ENCODE measurements at regions not wholly inside any gene's neighbourhood (a gene's known extent, or its start where the extent isn't known, plus 50 kb on each side); places are given as distances from the start of the nearest gene placed in this dataset.

DNA sequence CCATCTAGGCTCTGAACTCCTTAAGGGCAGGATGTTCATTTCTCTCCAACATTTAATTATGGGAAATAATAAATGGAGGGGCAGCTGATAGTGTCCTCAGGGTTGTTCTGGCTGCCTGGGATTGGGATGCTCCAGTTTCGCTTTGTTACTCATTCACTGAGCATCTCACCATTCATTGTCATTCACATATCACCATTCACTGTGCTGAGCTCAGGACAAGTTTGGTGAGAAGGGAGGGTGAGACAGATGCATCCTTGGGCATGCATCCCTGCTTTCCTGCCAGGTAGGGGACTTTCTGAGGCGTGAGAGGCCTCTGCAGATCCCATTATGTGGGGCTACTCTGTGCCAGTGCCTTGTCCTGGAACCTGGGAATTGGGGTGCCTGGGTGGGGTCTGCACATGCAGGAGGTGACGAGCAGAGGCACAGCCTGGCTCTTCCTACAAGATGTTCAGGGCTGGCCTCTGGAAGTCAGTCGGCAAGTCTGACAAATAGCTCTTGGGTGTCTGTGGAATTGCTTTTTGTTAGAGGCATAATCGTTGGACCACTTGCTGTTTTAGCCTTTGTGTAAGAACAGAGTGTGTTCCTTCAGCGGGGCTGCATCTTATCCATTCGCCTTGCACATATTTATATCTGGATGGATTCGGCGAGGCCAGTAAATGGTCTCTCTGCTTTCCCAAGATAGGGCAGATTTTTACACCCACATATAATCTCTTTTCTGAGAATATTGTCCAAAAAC, 323.2 kb upstream of the THSD7B start:
- TF ChIP-seq POLR2AphosphoS5 (IDR thresholded peaks at IDR 0.05; ENCODE audit: low read depth, low read length) (no peak), SIN3A (IDR thresholded peaks at IDR 0.05; ENCODE audit: borderline replicate concordance, insufficient read depth, low read length) (no peak), FOXP2 (optimal IDR thresholded peaks at IDR 0.05; ENCODE audit: borderline replicate concordance, extremely low read depth, extremely low read length, insufficient read depth) (no peak), TAF1 (IDR thresholded peaks at IDR 0.05; ENCODE audit: borderline replicate concordance, insufficient read depth, low read length) (no peak)
- TF ChIP-seq, protein P1, sequence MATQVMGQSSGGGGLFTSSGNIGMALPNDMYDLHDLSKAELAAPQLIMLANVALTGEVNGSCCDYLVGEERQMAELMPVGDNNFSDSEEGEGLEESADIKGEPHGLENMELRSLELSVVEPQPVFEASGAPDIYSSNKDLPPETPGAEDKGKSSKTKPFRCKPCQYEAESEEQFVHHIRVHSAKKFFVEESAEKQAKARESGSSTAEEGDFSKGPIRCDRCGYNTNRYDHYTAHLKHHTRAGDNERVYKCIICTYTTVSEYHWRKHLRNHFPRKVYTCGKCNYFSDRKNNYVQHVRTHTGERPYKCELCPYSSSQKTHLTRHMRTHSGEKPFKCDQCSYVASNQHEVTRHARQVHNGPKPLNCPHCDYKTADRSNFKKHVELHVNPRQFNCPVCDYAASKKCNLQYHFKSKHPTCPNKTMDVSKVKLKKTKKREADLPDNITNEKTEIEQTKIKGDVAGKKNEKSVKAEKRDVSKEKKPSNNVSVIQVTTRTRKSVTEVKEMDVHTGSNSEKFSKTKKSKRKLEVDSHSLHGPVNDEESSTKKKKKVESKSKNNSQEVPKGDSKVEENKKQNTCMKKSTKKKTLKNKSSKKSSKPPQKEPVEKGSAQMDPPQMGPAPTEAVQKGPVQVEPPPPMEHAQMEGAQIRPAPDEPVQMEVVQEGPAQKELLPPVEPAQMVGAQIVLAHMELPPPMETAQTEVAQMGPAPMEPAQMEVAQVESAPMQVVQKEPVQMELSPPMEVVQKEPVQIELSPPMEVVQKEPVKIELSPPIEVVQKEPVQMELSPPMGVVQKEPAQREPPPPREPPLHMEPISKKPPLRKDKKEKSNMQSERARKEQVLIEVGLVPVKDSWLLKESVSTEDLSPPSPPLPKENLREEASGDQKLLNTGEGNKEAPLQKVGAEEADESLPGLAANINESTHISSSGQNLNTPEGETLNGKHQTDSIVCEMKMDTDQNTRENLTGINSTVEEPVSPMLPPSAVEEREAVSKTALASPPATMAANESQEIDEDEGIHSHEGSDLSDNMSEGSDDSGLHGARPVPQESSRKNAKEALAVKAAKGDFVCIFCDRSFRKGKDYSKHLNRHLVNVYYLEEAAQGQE (IDR thresholded peaks at IDR 0.05; ENCODE audit: insufficient read depth in 1 of 2, low read depth in 2 of 2, low read length in 2 of 2) = no peak

DNA sequence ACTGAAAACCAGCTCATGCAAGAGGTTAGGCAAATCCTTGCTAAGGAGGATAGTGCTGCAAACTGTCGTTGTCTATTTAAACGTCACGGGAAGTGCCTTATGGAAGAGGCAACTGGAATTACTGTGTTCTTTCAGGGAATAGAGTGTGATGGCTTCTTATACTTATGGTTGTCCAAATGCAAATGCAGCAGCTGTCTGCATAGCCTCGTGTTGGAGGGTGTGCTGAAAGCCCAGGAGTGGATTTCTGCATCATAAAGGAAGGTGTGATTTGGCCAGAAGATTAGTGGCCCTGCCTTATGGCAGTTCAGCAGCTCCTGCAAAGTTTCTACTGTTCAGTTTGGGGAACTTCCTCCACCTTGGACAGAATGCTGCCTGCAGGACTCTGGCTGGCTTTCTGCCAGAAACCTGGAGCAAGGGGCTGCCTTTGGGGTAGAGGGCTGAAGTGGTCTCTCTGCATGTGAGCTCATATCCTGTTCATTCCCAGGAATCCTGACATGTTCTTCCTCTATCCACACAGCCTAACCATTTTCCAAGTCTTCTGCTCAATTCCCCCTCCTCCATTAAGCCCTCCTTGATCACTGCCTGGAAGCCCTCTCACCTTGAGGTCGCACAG, 321.2 kb upstream of the CXCR4 start:
- TF ChIP-seq POLR2AphosphoS5 (IDR thresholded peaks at IDR 0.05; ENCODE audit: low read depth, low read length) (no peak), TAF1 (IDR thresholded peaks at IDR 0.05; ENCODE audit: borderline replicate concordance, insufficient read depth, low read length) (no peak), SIN3A (IDR thresholded peaks at IDR 0.05; ENCODE audit: borderline replicate concordance, insufficient read depth, low read length) (no peak)

DNA sequence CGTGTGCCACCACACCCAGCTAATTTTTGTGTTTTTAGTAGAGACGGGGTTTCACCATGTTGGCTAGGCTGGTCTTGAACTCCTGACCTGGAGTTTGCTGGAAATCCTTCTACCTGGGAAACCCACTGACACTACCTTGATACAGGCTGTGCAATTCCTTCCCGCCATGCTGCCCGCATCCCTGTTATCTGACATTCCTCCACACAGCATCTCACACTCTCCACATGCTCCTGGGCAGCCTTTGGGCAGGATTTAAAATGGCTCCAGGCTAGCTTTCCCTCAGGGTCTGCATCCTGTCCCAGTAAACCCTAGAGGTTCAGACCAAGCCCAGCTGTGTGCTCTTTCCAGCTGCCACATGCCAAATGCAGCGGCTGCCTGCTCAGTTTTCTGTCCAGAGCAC, 319.5 kb upstream of the CXCR4 start:
- TF ChIP-seq FOXP2 (optimal IDR thresholded peaks at IDR 0.05; ENCODE audit: borderline replicate concordance, extremely low read depth, extremely low read length, insufficient read depth) = no peak
- TF ChIP-seq, protein P1 (IDR thresholded peaks at IDR 0.05; ENCODE audit: insufficient read depth in 1 of 2, low read depth in 2 of 2, low read length in 2 of 2) = no peak
- no peak for TF ChIP-seq SIN3A (IDR thresholded peaks at IDR 0.05; ENCODE audit: borderline replicate concordance, insufficient read depth, low read length)
- no peak for TF ChIP-seq TAF1 (IDR thresholded peaks at IDR 0.05; ENCODE audit: borderline replicate concordance, insufficient read depth, low read length)
- TF ChIP-seq POLR2AphosphoS5 (IDR thresholded peaks at IDR 0.05; ENCODE audit: low read depth, low read length) = no peak

DNA sequence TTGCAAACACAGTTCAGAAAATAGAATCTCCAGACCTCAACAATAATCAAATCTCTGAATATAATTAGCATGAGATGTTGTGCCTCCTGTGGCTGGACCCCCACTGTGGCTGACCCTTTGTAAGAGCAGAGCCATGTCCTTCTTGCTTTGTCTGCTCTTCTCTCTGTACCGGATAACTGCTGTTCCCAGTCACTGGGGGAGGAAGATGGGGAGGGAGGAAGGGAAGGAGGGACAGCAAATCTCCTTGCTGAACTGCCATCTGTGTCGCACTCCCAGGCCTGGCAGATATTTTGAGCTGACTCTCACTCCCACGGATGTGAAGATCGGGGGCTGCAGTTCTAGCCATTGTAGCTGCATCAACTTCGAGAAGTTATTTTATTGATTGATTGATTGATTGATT, 319.0 kb upstream of the CXCR4 start:
- TF ChIP-seq SIN3A (IDR thresholded peaks at IDR 0.05; ENCODE audit: borderline replicate concordance, insufficient read depth, low read length) = no peak
- TF ChIP-seq TAF1 (IDR thresholded peaks at IDR 0.05; ENCODE audit: borderline replicate concordance, insufficient read depth, low read length) = no peak
- no peak for TF ChIP-seq POLR2AphosphoS5 (IDR thresholded peaks at IDR 0.05; ENCODE audit: low read depth, low read length)
- TF ChIP-seq FOXP2 (optimal IDR thresholded peaks at IDR 0.05; ENCODE audit: borderline replicate concordance, extremely low read depth, extremely low read length, insufficient read depth) = no peak
- TF ChIP-seq, protein P1 (IDR thresholded peaks at IDR 0.05; ENCODE audit: insufficient read depth in 1 of 2, low read depth in 2 of 2, low read length in 2 of 2) = no peak

DNA sequence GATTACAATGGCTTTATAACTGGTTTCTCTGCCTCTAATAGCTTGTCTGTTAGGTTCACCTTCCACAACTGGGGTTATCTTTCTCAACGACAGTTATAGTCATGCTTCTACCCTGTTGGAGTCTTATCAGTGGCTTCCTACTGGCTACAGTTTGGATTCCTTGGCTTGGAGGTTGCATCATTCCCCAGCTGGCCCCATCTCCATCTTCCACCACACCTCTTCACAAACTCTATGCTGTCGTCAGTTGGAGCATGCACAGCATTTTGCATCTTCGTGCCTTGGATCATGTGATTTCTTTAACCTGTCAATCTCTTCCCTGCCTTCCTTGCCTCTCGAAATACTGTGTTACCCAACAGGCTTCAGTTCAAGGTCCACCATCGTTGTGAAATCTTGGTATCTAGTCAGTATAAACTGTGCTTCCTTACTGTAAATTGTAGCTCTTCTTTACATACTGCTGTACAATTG, 316.3 kb upstream of the CXCR4 start:
- TF ChIP-seq, protein P1 (IDR thresholded peaks at IDR 0.05; ENCODE audit: insufficient read depth in 1 of 2, low read depth in 2 of 2, low read length in 2 of 2) = no peak
